ENCODE measurements at regions not wholly inside any gene's neighbourhood (a gene's known extent, or its start where the extent isn't known, plus 50 kb on each side); places are given as distances from the start of the nearest gene placed in this dataset.

- TF ChIP-seq JUND (IDR thresholded peaks at IDR 0.05; ENCODE audit: borderline replicate concordance, low read depth, low read length): no peak
- no peak for TF ChIP-seq JUND (tag; IDR thresholded peaks at IDR 0.05; ENCODE audit: borderline replicate concordance, low read depth, low read length)
- TF ChIP-seq KLF1 (tag; IDR thresholded peaks at IDR 0.05): no peak
- TF ChIP-seq UBTF (IDR thresholded peaks at IDR 0.05; ENCODE audit: borderline replicate concordance in 1 of 2, low read depth in 2 of 2, low read length in 2 of 2): no peak
- no peak for TF ChIP-seq CHD2 (IDR thresholded peaks at IDR 0.05; ENCODE audit: low read depth, low read length)
Observed at GRCh38 chr3:159305017-159305416, 503.2 kb downstream of the MFSD1 start.
